ENCODE measurements at regions not wholly inside any gene's neighbourhood (a gene's known extent, or its start where the extent isn't known, plus 50 kb on each side); places are given as distances from the start of the nearest gene placed in this dataset.

GRCh38 chr10:44154956-44155355 lies 229.9 kb downstream of the CXCL12 start:
- TF ChIP-seq CTCF (optimal IDR thresholded peaks at IDR 0.05 in 1 of 3, IDR thresholded peaks at IDR 0.05 in 1 of 3, conservative IDR thresholded peaks at IDR 0.05 in 1 of 3; ENCODE audit: extremely low read depth in 1 of 3, insufficient read depth in 2 of 3, low read length in 3 of 3) (no peak), EZH2 (IDR thresholded peaks at IDR 0.05; ENCODE audit: low read length) (no peak)
